Brain microvascular endothelial cell (primary cell): ENCODE measurements at regions not wholly inside any gene's neighbourhood (a gene's known extent, or its start where the extent isn't known, plus 50 kb on each side); places are given as distances from the start of the nearest gene placed in this dataset.
"Not testable (repeated sequence)": the region's sequence is repeated elsewhere in the genome, so short reads cannot be mapped to it uniquely, and the experiment has no call there.

Experiments used
- DNase-seq: peaks from one replicate; pipeline ENCODE4 v3.0.0-alpha.2; 2020
- H3K27ac ChIP-seq: fragments of 250-450 bp; sonication (Bioruptor Pico); 2 replicates; pipeline ENCODE4 v1.5.1; 2020; ENCODE audit warnings: mild to moderate bottlenecking, moderate library complexity
- H3K27me3 ChIP-seq: fragments of 250-450 bp; sonication (Bioruptor Pico); replicated peaks from 2 replicates; pipeline ENCODE4 v1.5.1; 2020; ENCODE audit warnings: mild to moderate bottlenecking
- H3K36me3 ChIP-seq: fragments of 250-450 bp; sonication (Bioruptor Pico); replicated peaks from 2 replicates; pipeline ENCODE4 v1.5.1; 2020; ENCODE audit warnings: mild to moderate bottlenecking
- H3K4me3 ChIP-seq: 2 replicates; pipeline ENCODE4 v1.5.1; 2011; ENCODE audit warnings: low read depth, mild to moderate bottlenecking, control low read depth, low read length, moderate library complexity
- in situ Hi-C: cut with HindIII; loops from 2 replicates; pipeline ENCODE4 v1.10.0; 2017; ENCODE audit warnings: low sequenced_read_pairs, low pct_ligation_motif_present
- TF ChIP-seq, protein P1 (sequence below): IDR thresholded peaks from 2 replicates; pipeline ENCODE4 v1.5.1; 2011; ENCODE audit warnings: low read depth, mild to moderate bottlenecking, moderate library complexity, low read length, control low read depth, inconsistent platforms; ENCODE audit errors: missing control alignments

DNA sequence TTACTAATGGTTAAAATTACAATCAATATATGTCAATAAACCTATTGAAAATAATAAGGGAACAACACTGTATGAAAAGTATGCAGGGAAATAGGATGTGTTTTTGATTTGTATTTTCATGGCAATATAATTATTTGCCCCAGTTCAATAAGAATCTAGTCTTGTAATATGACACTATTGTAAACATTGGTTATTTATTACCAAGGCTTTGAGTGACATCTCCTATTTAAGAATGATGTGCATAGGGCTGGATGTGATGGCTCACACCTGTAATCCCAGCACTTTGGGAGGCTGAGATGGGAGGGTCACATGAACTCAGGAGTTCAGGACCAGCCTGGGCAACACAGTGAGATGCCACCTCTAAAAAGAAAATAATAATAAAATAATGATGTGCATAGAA, 78.6 kb upstream of the DTNBP1 start:
- Histone ChIP-seq H3K4me3 (no peak overlapping the region), H3K27ac (no peak overlapping the region), H3K36me3 (no peaks in the 10 kb centered on the region), H3K27me3 (no peaks in the 10 kb centered on the region)
- no peak for DNase-seq
- TF ChIP-seq, protein P1, sequence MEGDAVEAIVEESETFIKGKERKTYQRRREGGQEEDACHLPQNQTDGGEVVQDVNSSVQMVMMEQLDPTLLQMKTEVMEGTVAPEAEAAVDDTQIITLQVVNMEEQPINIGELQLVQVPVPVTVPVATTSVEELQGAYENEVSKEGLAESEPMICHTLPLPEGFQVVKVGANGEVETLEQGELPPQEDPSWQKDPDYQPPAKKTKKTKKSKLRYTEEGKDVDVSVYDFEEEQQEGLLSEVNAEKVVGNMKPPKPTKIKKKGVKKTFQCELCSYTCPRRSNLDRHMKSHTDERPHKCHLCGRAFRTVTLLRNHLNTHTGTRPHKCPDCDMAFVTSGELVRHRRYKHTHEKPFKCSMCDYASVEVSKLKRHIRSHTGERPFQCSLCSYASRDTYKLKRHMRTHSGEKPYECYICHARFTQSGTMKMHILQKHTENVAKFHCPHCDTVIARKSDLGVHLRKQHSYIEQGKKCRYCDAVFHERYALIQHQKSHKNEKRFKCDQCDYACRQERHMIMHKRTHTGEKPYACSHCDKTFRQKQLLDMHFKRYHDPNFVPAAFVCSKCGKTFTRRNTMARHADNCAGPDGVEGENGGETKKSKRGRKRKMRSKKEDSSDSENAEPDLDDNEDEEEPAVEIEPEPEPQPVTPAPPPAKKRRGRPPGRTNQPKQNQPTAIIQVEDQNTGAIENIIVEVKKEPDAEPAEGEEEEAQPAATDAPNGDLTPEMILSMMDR: no peak
- in situ Hi-C loops: no loop called here

DNA sequence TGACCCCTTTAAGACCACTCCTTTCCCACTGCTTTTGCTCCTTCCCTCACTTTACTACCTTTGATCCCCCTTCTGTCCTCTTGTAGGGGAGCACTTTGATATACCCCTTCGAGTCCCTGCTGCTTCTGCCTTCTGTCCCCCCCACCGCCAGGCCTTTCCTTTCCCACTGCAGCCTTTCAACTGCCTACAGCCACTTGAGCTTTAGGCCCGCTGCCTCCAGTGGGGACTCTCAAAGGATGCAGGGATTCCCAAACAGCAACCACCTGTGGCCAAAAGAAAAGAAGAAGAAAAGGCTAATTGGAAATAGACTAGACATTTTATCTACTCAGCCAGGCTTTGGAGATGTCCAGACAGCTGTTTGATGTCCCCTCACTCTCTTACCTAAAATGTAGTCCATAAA, 77.0 kb upstream of the DTNBP1 start:
- Histone ChIP-seq H3K27me3 (no peaks in the 10 kb centered on the region), H3K4me3 (no peak overlapping the region), H3K36me3 (no peaks in the 10 kb centered on the region), H3K27ac (no peak overlapping the region)
- DNase-seq: no peak
- TF ChIP-seq, protein P1: no peak
- in situ Hi-C loops: no loop called here

DNA sequence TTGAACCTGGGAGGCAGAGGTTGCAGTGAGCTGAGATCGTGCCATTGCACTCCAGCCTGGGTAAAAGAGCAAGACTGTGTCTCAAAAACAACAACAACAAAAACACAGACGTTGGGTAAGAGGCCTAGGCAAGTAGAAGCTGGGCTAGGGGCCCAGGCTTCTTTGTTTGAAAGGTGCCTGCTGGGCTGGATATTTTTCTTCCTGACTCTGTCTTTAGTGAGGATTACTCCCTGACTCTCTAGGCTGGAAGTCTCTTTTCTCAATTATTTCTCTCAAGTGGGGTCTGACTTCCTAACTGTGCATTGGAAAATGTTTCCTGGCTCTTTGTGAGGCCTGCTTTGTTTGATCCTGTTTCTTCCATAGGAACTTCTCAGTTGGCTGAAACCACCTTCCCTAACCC, 76.5 kb upstream of the DTNBP1 start:
- Histone ChIP-seq H3K27ac (no peak overlapping the region), H3K27me3 (no peaks in the 10 kb centered on the region), H3K36me3 (no peaks in the 10 kb centered on the region), H3K4me3 (no peak overlapping the region)
- DNase-seq: no peak
- in situ Hi-C loops: no loop called here
- TF ChIP-seq, protein P1: no peak

DNA sequence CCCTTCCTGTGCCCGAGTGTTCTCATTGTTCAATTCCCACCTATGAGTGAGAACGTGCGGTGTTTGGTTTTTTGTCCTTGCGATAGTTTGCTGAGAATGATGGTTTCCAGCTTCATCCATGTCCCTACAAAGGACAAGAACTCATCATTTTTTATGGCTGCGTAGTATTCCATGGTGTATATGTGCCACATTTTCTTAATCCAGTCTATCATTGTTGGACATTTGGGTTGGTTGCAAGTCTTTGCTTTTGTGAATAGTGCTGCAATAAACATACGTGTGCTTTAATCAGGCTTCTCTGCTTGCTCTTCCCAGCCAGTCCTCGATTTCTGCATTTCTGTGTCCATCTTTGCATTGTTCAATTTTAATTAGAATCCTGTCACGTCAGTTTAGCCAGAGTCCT, 75.4 kb upstream of the DTNBP1 start:
- H3K27ac ChIP-seq, H3K36me3 ChIP-seq, H3K27me3 ChIP-seq, H3K4me3 ChIP-seq, DNase-seq, in situ Hi-C loops: not testable (repeated sequence)

DNA sequence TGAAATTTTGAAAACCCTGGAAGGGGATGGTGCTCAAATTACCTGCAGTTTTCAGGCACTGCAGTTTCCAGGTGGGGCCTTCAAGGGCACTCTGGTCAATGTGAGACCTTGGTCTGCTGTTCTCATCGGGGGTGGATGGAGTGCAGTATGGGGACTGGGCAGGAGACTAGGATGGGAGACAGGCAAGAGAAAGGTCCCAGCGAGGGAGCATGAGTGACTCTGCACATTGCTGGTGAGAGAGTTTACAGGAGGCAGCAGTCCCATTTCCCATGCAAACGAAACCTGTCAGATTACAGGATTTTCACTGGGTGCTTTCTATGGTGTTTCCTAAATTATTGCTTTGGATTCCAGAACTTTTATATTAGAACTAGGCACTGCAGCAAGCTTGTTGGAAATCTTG, 73.5 kb upstream of the DTNBP1 start:
- H3K27me3 ChIP-seq: no peaks in the 10 kb centered on the region
- in situ Hi-C loops: no loop called here
- no peaks in the 10 kb centered on the region for H3K36me3 ChIP-seq
- TF ChIP-seq, protein P1: no peak
- H3K4me3 ChIP-seq: no peak overlapping the region
- no peak overlapping the region for H3K27ac ChIP-seq
- DNase-seq: no peak

DNA sequence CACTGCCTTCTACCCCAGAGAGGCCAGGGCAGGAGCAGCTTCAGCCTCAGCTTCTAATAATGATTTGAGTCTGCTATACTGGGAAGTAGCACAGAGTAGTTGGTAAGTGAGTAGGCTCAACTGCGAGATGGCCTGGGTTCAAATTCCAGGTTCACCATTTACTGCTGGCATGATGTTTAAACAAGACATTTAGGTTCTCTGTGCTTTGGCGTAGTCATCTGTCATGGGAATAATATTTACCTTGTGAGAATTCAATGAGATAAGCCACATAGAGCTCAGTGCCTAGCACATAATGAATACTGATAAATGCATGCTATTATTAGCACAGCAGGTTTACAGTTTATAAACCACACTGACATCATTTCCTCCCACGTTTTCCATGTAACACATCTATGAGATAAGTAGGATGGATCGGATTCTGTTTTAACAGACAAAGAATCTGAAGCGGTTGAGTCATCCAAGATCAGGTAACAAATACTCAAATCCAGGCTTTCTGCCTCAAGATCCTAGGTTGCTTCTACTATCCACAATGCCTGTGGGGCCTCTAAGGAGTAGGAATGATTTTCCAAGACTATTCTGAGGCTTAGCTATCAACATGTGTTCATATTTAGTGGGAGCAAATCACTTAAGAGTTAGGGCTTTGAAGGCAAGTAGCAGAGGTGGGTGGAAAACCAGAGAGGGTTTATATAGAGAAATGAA, 72.9 kb upstream of the DTNBP1 start:
- Histone ChIP-seq H3K27ac (no peak overlapping the region), H3K36me3 (no peaks in the 10 kb centered on the region), H3K27me3 (no peaks in the 10 kb centered on the region), H3K4me3 (no peak overlapping the region)
- peak; percentile 29 for DNase-seq
- in situ Hi-C loops: no loop called here
- TF ChIP-seq, protein P1: no peak
